ENCODE measurements at regions not wholly inside any gene's neighbourhood (a gene's known extent, or its start where the extent isn't known, plus 50 kb on each side); places are given as distances from the start of the nearest gene placed in this dataset.

DNA sequence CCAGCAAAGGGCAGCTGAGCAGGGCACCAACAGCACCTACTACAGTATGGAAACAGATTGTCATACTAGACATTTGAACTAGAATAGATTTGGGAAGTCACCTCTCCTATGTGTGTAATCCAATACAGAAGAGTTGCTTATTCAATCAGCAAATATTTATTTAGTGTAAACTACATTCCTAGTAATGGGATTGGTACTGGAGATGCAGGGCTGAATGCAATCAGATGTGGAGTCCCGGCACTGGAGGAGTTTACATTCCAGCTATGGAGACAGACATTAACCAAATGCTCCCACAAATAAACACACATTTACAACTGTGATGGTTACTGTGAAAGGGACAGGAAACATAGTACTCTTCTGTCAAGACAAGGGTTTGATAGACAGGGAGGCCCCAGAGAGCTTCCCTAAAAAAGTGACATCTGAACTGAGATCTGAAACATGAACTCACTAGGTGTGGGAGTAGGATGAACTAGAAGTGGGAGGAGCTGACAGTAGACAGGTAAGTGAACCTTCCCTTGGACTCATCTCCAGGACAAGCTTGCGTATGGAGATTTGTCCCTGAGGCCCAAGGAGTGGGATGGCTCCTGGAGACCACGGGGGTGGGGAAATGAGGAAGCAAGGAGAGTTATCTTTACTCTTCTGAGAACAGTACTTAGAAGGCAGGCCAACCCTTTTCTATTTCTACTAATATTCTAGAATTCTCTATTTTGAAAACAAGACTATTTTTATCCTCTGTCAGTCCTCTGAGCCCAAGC is 420.5 kb downstream of the MAFB start:
- no peak overlapping the region for H3K9ac ChIP-seq (ENCODE audit: low read depth in 1 of 2, low read length in 2 of 2)
- no peak overlapping the region for H3K27ac ChIP-seq (ENCODE audit: low read depth, low read length)
- no peaks in the 10 kb centered on the region for H3K27me3 ChIP-seq (ENCODE audit: control insufficient read depth in 1 of 2, insufficient read depth in 2 of 2, low read length in 2 of 2)
- no peaks in the 10 kb centered on the region for H3K36me3 ChIP-seq (ENCODE audit: control insufficient read depth in 1 of 2, insufficient read depth in 2 of 2, low read length in 2 of 2)
- H3K4me3 ChIP-seq (ENCODE audit: low read depth in 1 of 2, low read length in 2 of 2), result no peak overlapping the region
- peaks cover 0 to 6% of the 10 kb centered on the region in 2 donors for H3K4me1 ChIP-seq (ENCODE audit: control insufficient read depth in 1 of 2, insufficient read depth in 2 of 2, low read length in 2 of 2)
- H3K9me3 ChIP-seq (ENCODE audit: control insufficient read depth in 1 of 2, low read length in 2 of 2), result no peaks in the 10 kb centered on the region

GRCh38 chr20:40265825-40266533 is 423.1 kb downstream of the MAFB start:
- H3K27me3 ChIP-seq (ENCODE audit: control insufficient read depth in 1 of 2, insufficient read depth in 2 of 2, low read length in 2 of 2), result no peaks in the 10 kb centered on the region
- peaks cover 0 to 6% of the 10 kb centered on the region in 2 donors for H3K4me1 ChIP-seq (ENCODE audit: control insufficient read depth in 1 of 2, insufficient read depth in 2 of 2, low read length in 2 of 2)
- H3K36me3 ChIP-seq (ENCODE audit: control insufficient read depth in 1 of 2, insufficient read depth in 2 of 2, low read length in 2 of 2), result no peaks in the 10 kb centered on the region
- H3K9ac ChIP-seq (ENCODE audit: low read depth in 1 of 2, low read length in 2 of 2), result no peak overlapping the region
- H3K4me3 ChIP-seq (ENCODE audit: low read depth in 1 of 2, low read length in 2 of 2), result no peak overlapping the region
- no peak overlapping the region for H3K27ac ChIP-seq (ENCODE audit: low read depth, low read length)
- no peaks in the 10 kb centered on the region for H3K9me3 ChIP-seq (ENCODE audit: control insufficient read depth in 1 of 2, low read length in 2 of 2)

GRCh38 chr20:40262219-40262618 is 426.8 kb downstream of the MAFB start:
- Histone ChIP-seq H3K9me3 (ENCODE audit: control insufficient read depth in 1 of 2, low read length in 2 of 2) (no peaks in the 10 kb centered on the region), H3K4me3 (ENCODE audit: low read depth in 1 of 2, low read length in 2 of 2) (no peak overlapping the region), H3K27ac (ENCODE audit: low read depth, low read length) (no peak overlapping the region), H3K36me3 (ENCODE audit: control insufficient read depth in 1 of 2, insufficient read depth in 2 of 2, low read length in 2 of 2) (no peaks in the 10 kb centered on the region), H3K9ac (ENCODE audit: low read depth in 1 of 2, low read length in 2 of 2) (no peak overlapping the region), H3K4me1 (ENCODE audit: control insufficient read depth in 1 of 2, insufficient read depth in 2 of 2, low read length in 2 of 2) (no peaks in the 10 kb centered on the region), H3K27me3 (ENCODE audit: control insufficient read depth in 1 of 2, insufficient read depth in 2 of 2, low read length in 2 of 2) (no peaks in the 10 kb centered on the region)

DNA sequence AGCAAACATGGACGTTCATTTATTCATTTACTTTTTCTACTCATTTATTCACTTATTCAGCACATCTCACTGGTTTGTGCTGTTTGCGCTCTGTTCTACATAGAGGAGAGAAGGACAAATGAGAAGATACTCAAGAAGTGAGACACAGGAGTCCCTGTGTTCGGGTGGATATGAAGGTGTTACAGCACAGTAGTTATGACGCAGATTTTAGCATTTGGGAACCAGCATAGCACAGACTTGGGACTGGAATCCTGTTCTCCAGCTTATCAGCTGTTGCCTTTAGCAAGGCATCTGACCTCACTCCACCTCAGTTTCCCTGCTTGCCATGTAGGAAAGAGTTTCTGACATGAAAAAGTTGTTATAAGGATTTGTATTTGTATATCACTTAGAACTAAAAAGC is 430.1 kb downstream of the MAFB start:
- no peaks in the 10 kb centered on the region for H3K4me1 ChIP-seq (ENCODE audit: control insufficient read depth in 1 of 2, insufficient read depth in 2 of 2, low read length in 2 of 2)
- H3K9ac ChIP-seq (ENCODE audit: low read depth in 1 of 2, low read length in 2 of 2), result no peak overlapping the region
- no peaks in the 10 kb centered on the region for H3K36me3 ChIP-seq (ENCODE audit: control insufficient read depth in 1 of 2, insufficient read depth in 2 of 2, low read length in 2 of 2)
- no peak overlapping the region for H3K4me3 ChIP-seq (ENCODE audit: low read depth in 1 of 2, low read length in 2 of 2)
- no peaks in the 10 kb centered on the region for H3K27me3 ChIP-seq (ENCODE audit: control insufficient read depth in 1 of 2, insufficient read depth in 2 of 2, low read length in 2 of 2)
- H3K27ac ChIP-seq (ENCODE audit: low read depth, low read length), result no peak overlapping the region
- no peaks in the 10 kb centered on the region for H3K9me3 ChIP-seq (ENCODE audit: control insufficient read depth in 1 of 2, low read length in 2 of 2)

DNA sequence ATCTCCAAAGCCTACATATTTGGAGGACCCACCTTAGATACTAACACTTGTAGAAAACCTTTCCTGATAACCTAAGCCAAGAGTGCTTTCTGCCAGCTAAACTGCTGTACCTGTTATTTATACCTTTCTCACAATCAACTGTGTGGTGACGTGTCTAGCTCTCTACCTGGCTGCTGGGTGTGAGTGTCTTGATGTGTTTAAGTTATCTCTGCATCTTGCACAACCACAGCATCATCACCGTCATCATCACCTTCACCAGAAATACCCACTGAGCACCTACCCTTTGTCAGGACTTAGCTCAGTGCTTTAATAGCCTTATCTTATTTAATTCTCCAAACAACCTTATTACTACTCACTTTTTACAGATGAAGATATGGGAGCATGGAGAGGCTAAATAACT is 431.3 kb downstream of the MAFB start:
- Histone ChIP-seq H3K9ac (ENCODE audit: low read depth in 1 of 2, low read length in 2 of 2) (no peak overlapping the region), H3K27me3 (ENCODE audit: control insufficient read depth in 1 of 2, insufficient read depth in 2 of 2, low read length in 2 of 2) (no peaks in the 10 kb centered on the region), H3K4me1 (ENCODE audit: control insufficient read depth in 1 of 2, insufficient read depth in 2 of 2, low read length in 2 of 2) (no peaks in the 10 kb centered on the region), H3K27ac (ENCODE audit: low read depth, low read length) (no peak overlapping the region), H3K36me3 (ENCODE audit: control insufficient read depth in 1 of 2, insufficient read depth in 2 of 2, low read length in 2 of 2) (no peaks in the 10 kb centered on the region), H3K9me3 (ENCODE audit: control insufficient read depth in 1 of 2, low read length in 2 of 2) (no peaks in the 10 kb centered on the region), H3K4me3 (ENCODE audit: low read depth in 1 of 2, low read length in 2 of 2) (no peak overlapping the region)

DNA sequence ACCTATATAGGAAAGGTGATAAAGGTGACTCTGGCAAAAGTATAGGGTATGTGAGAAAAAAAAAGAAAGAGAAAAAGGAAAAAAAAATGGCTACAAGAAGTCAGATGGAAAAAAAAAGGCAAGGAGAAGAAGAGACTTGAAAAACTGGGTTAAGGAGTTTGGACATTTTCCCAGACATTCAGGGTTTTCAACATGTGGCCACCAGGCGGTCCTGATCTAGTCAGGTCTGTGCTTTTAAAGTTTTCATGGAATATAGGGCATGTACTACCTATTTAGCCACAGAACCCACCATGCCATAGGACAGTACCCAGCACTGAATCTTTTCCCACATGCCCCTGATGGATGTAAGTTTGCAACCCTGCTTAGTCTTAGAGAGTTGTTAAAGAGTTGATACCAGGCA is 433.7 kb downstream of the MAFB start:
- Histone ChIP-seq H3K27ac (ENCODE audit: low read depth, low read length) (no peak overlapping the region), H3K4me3 (ENCODE audit: low read depth in 1 of 2, low read length in 2 of 2) (no peak overlapping the region), H3K9ac (ENCODE audit: low read depth in 1 of 2, low read length in 2 of 2) (no peak overlapping the region), H3K36me3 (ENCODE audit: control insufficient read depth in 1 of 2, insufficient read depth in 2 of 2, low read length in 2 of 2) (no peaks in the 10 kb centered on the region), H3K9me3 (ENCODE audit: control insufficient read depth in 1 of 2, low read length in 2 of 2) (no peaks in the 10 kb centered on the region), H3K4me1 (ENCODE audit: control insufficient read depth in 1 of 2, insufficient read depth in 2 of 2, low read length in 2 of 2) (no peaks in the 10 kb centered on the region), H3K27me3 (ENCODE audit: control insufficient read depth in 1 of 2, insufficient read depth in 2 of 2, low read length in 2 of 2) (no peaks in the 10 kb centered on the region)

DNA sequence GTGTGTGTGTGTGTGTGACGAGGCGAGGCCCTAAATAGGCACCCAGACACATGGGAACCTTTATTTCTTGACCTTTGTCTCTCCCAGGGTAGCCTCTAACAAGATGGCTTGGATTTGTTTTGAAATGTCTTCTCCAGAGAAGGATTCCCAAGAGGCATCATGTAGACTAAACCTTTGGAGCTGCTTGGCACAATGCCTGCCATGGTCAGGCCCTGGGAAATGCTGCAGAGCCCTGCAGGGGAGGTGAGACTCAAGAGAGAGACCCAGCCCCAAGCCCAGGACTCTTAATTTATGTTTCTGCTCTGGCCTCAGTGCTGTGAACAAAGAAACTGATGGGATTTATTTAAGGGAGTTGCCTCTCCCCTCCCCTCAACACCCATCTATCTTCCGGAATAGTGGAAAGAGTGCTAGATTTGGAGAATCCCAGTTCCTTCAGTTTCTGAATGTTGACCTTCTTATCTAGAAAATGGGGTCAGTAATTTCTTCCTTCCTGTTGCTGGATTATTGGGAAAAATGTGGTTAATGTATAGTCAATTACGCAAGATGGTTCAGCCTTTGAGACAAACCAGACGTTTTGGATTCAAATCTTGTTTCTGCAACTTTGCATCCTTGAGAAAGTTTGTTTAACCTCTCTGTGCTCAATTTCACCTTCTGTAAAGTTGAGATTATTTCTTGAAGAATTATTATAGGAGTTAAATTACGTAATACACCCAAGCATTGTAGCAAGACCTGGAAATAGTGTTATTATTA is 434.8 kb downstream of the MAFB start:
- Histone ChIP-seq H3K9me3 (ENCODE audit: control insufficient read depth in 1 of 2, low read length in 2 of 2) (no peaks in the 10 kb centered on the region), H3K36me3 (ENCODE audit: control insufficient read depth in 1 of 2, insufficient read depth in 2 of 2, low read length in 2 of 2) (no peaks in the 10 kb centered on the region), H3K4me3 (ENCODE audit: low read depth in 1 of 2, low read length in 2 of 2) (no peak overlapping the region), H3K9ac (ENCODE audit: low read depth in 1 of 2, low read length in 2 of 2) (no peak overlapping the region), H3K27ac (ENCODE audit: low read depth, low read length) (no peak overlapping the region), H3K27me3 (ENCODE audit: control insufficient read depth in 1 of 2, insufficient read depth in 2 of 2, low read length in 2 of 2) (no peaks in the 10 kb centered on the region), H3K4me1 (ENCODE audit: control insufficient read depth in 1 of 2, insufficient read depth in 2 of 2, low read length in 2 of 2) (no peaks in the 10 kb centered on the region)

DNA sequence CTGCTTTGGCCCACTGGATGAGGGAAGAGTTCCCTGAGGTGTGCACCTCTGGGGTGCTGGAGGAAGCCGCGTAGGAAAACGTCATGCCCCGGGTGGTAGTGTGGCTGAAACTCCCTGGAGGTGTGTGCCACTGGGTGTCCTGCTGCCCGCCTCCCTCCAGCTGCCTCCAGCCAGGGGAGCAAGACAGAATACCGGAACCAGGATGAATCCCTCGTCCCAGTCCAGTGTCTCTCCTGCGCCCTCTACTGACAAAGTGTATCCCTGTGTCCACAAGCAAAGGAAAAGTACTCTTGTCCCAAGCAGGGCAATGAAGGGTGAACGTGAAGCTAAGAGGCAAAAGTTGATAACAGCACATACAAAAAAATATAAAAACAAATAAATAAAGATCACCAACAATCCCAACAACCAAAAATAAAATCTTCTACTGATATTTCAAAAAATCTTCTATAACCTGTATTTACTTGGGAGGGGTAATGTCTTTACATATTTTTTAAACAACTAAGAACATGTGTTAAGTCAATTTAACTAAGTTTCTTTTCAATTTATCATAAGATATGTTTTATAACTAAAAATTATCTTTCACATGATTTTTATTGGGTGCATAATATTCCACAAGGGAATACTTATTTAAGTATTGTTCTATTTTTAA is 437.6 kb downstream of the MAFB start:
- H3K4me1 ChIP-seq (ENCODE audit: control insufficient read depth in 1 of 2, insufficient read depth in 2 of 2, low read length in 2 of 2), result no peaks in the 10 kb centered on the region
- H3K9me3 ChIP-seq (ENCODE audit: control insufficient read depth in 1 of 2, low read length in 2 of 2), result no peaks in the 10 kb centered on the region
- H3K36me3 ChIP-seq (ENCODE audit: control insufficient read depth in 1 of 2, insufficient read depth in 2 of 2, low read length in 2 of 2), result no peaks in the 10 kb centered on the region
- H3K27me3 ChIP-seq (ENCODE audit: control insufficient read depth in 1 of 2, insufficient read depth in 2 of 2, low read length in 2 of 2), result no peaks in the 10 kb centered on the region
- H3K4me3 ChIP-seq (ENCODE audit: low read depth in 1 of 2, low read length in 2 of 2), result no peak overlapping the region
- no peak overlapping the region for H3K27ac ChIP-seq (ENCODE audit: low read depth, low read length)
- H3K9ac ChIP-seq (ENCODE audit: low read depth in 1 of 2, low read length in 2 of 2), result no peak overlapping the region

- Histone ChIP-seq H3K36me3 (ENCODE audit: control insufficient read depth in 1 of 2, insufficient read depth in 2 of 2, low read length in 2 of 2) (no peaks in the 10 kb centered on the region), H3K4me1 (ENCODE audit: control insufficient read depth in 1 of 2, insufficient read depth in 2 of 2, low read length in 2 of 2) (no peaks in the 10 kb centered on the region), H3K9me3 (ENCODE audit: control insufficient read depth in 1 of 2, low read length in 2 of 2) (no peaks in the 10 kb centered on the region), H3K4me3 (ENCODE audit: low read depth in 1 of 2, low read length in 2 of 2) (no peak overlapping the region), H3K9ac (ENCODE audit: low read depth in 1 of 2, low read length in 2 of 2) (no peak overlapping the region), H3K27ac (ENCODE audit: low read depth, low read length) (no peak overlapping the region), H3K27me3 (ENCODE audit: control insufficient read depth in 1 of 2, insufficient read depth in 2 of 2, low read length in 2 of 2) (no peaks in the 10 kb centered on the region)
These were observed 439.2 kb downstream of the MAFB start for GRCh38 chr20:40249805-40250204.

GRCh38 chr20:40245829-40246228 is 443.2 kb downstream of the MAFB start:
- Histone ChIP-seq H3K36me3 (ENCODE audit: control insufficient read depth in 1 of 2, insufficient read depth in 2 of 2, low read length in 2 of 2) (no peaks in the 10 kb centered on the region), H3K9ac (ENCODE audit: low read depth in 1 of 2, low read length in 2 of 2) (no peak overlapping the region), H3K9me3 (ENCODE audit: control insufficient read depth in 1 of 2, low read length in 2 of 2) (no peaks in the 10 kb centered on the region), H3K27ac (ENCODE audit: low read depth, low read length) (no peak overlapping the region), H3K4me1 (ENCODE audit: control insufficient read depth in 1 of 2, insufficient read depth in 2 of 2, low read length in 2 of 2) (no peaks in the 10 kb centered on the region), H3K27me3 (ENCODE audit: control insufficient read depth in 1 of 2, insufficient read depth in 2 of 2, low read length in 2 of 2) (peaks cover 0 to 4% of the 10 kb centered on the region in 2 donors), H3K4me3 (ENCODE audit: low read depth in 1 of 2, low read length in 2 of 2) (no peak overlapping the region)

All from duodenal mucosa (tissue), 2 donors.